HG03457 (cell line): ENCODE measurements at regions not wholly inside any gene's neighbourhood (a gene's known extent, or its start where the extent isn't known, plus 50 kb on each side); places are given as distances from the start of the nearest gene placed in this dataset.

Experiments
- ATAC-seq: cut with Tn5 transposase; IDR thresholded peaks from one replicate; pipeline ENCODE4 v1.9.1; 2021; ENCODE audit warnings: moderate number of reproducible peaks; ENCODE audit not compliant: unreplicated experiment

GRCh38 chr16:61332461-61332860, 703.8 kb downstream of the CDH8 start:
- ATAC-seq, result no peak

GRCh38 chr16:61324044-61324443, 712.2 kb downstream of the CDH8 start:
- no peak for ATAC-seq

- no peak for ATAC-seq
Measured at GRCh38 chr16:61323456-61323855, 712.8 kb downstream of the CDH8 start.

GRCh38 chr16:61320791-61321190, 715.4 kb downstream of the CDH8 start:
- no peak for ATAC-seq

GRCh38 chr16:61313931-61314330, 722.3 kb downstream of the CDH8 start:
- ATAC-seq, result no peak

GRCh38 chr16:61309386-61309785, 726.9 kb downstream of the CDH8 start:
- ATAC-seq, result no peak

GRCh38 chr16:61306204-61306603, 730.0 kb downstream of the CDH8 start:
- no peak for ATAC-seq

GRCh38 chr16:61296814-61297213, 739.4 kb downstream of the CDH8 start:
- ATAC-seq, result no peak

- ATAC-seq, result no peak
Measured at GRCh38 chr16:61296305-61296704, 739.9 kb downstream of the CDH8 start.

GRCh38 chr16:61295311-61295710, 740.9 kb downstream of the CDH8 start:
- ATAC-seq, result no peak

- ATAC-seq, result no peak
Measured at GRCh38 chr16:61289141-61289540, 747.1 kb downstream of the CDH8 start.

- ATAC-seq, result no peak
Measured at GRCh38 chr16:61277849-61278248, 758.4 kb downstream of the CDH8 start.

GRCh38 chr16:61274211-61274610, 762.0 kb downstream of the CDH8 start:
- ATAC-seq, result no peak

GRCh38 chr16:61270726-61271125, 765.5 kb downstream of the CDH8 start:
- no peak for ATAC-seq

- ATAC-seq, result no peak
Measured at GRCh38 chr16:61263400-61263799, 772.8 kb downstream of the CDH8 start.

- no peak for ATAC-seq
Measured at GRCh38 chr16:61261315-61261714, 774.9 kb downstream of the CDH8 start.

GRCh38 chr16:61246592-61246991, 789.6 kb downstream of the CDH8 start:
- no peak for ATAC-seq

- no peak for ATAC-seq
Measured at GRCh38 chr16:61243954-61244353, 792.3 kb downstream of the CDH8 start.

- ATAC-seq, result no peak
Measured at GRCh38 chr16:61237884-61238485, 798.3 kb downstream of the CDH8 start.

GRCh38 chr16:61233713-61234112, 802.5 kb downstream of the CDH8 start:
- ATAC-seq, result no peak

- ATAC-seq, result no peak
Measured at GRCh38 chr16:61228371-61228770, 807.9 kb downstream of the CDH8 start.

- ATAC-seq, result no peak
Measured at GRCh38 chr16:61215605-61216004, 820.6 kb downstream of the CDH8 start.

GRCh38 chr16:61214780-61215179, 821.5 kb downstream of the CDH8 start:
- ATAC-seq, result no peak
